OCI-LY1 (cell line): ENCODE measurements at regions not wholly inside any gene's neighbourhood (a gene's known extent, or its start where the extent isn't known, plus 50 kb on each side); places are given as distances from the start of the nearest gene placed in this dataset.

Experiments used
- H2AFZ ChIP-seq: fragments of 200-600 bp; sonication (generic), shearing (Covaris generic); 2 replicates; pipeline ENCODE4 v1.6.0; 2014; ENCODE audit warnings: antibody characterized with exemption, mild to moderate bottlenecking, low read length
- H3F3A ChIP-seq: fragments of 200-600 bp; sonication (generic), shearing (Covaris generic); 2 replicates; pipeline ENCODE4 v1.6.0; 2014; ENCODE audit warnings: mild to moderate bottlenecking, antibody characterized with exemption, low read length, moderate library complexity; ENCODE audit not compliant: insufficient read depth
- H3K27ac ChIP-seq: fragments of 200-600 bp; sonication (generic); 2 replicates; pipeline ENCODE4 v1.5.1; 2014; ENCODE audit warnings: low read length, mixed run types, mild to moderate bottlenecking, low read depth; ENCODE audit not compliant: poor library complexity, severe bottlenecking
- H3K27me3 ChIP-seq: fragments of 200-600 bp; sonication (generic); 2 replicates; pipeline ENCODE4 v1.6.0; 2014; ENCODE audit warnings: antibody characterized with exemption, mild to moderate bottlenecking, low read length, moderate library complexity; ENCODE audit not compliant: insufficient read depth
- H3K36me3 ChIP-seq: fragments of 200-600 bp; sonication (generic); 2 replicates; pipeline ENCODE4 v1.6.1; 2014; ENCODE audit warnings: mild to moderate bottlenecking, antibody characterized with exemption, low read length, moderate library complexity, mixed read lengths; ENCODE audit not compliant: insufficient read depth
- H3K4me1 ChIP-seq: fragments of 200-600 bp; sonication (generic); 2 replicates; pipeline ENCODE4 v1.5.1; 2014; ENCODE audit warnings: mild to moderate bottlenecking, low read length, moderate library complexity; ENCODE audit not compliant: insufficient read depth, severe bottlenecking
- H3K4me2 ChIP-seq: fragments of 200-600 bp; sonication (generic), shearing (Covaris generic); 2 replicates; pipeline ENCODE4 v1.6.1; 2014; ENCODE audit warnings: low read length
- H3K4me3 ChIP-seq: fragments of 200-600 bp; sonication (generic); 2 replicates; pipeline ENCODE4 v1.5.1; 2014; ENCODE audit warnings: low read length, low read depth, mild to moderate bottlenecking, mixed read lengths; ENCODE audit not compliant: poor library complexity, severe bottlenecking
- H3K79me2 ChIP-seq: fragments of 200-600 bp; shearing (Covaris generic); 2 replicates; pipeline ENCODE4 v1.6.1; 2016; ENCODE audit warnings: mixed run types, low read length, mixed read lengths; ENCODE audit not compliant: insufficient read depth
- H3K9ac ChIP-seq: fragments of 200-600 bp; sonication (generic), shearing (Covaris generic); 2 replicates; pipeline ENCODE4 v1.6.1; 2014; ENCODE audit warnings: mild to moderate bottlenecking, low read length, mixed read lengths
- H3K9me2 ChIP-seq: fragments of 200-600 bp; sonication (generic), shearing (Covaris generic); 2 replicates; pipeline ENCODE4 v1.6.1; 2014; ENCODE audit warnings: low read depth, mild to moderate bottlenecking, low read length, mixed read lengths
- H3K9me3 ChIP-seq: fragments of 200-600 bp; shearing (Covaris generic); 2 replicates; pipeline ENCODE4 v1.6.1; 2014; ENCODE audit warnings: low read length, mixed read lengths
- H4K20me1 ChIP-seq: fragments of 200-600 bp; sonication (generic), shearing (Covaris generic); 2 replicates; pipeline ENCODE4 v1.6.0; 2016; ENCODE audit warnings: mild to moderate bottlenecking, low read length; ENCODE audit not compliant: insufficient read depth
- CTCF ChIP-seq: fragments of 200-600 bp; sonication (generic), shearing (Covaris generic); IDR thresholded peaks from 2 replicates; pipeline ENCODE4 v1.5.1; 2017; ENCODE audit warnings: mild to moderate bottlenecking, antibody characterized with exemption, low read length, moderate library complexity, mixed read lengths
- EZH2 ChIP-seq: fragments of 200-600 bp; sonication (generic), shearing (Covaris generic); IDR thresholded peaks from 2 replicates; pipeline ENCODE4 v1.8.0; 2017; ENCODE audit warnings: borderline replicate concordance, mixed run types, mild to moderate bottlenecking, antibody characterized with exemption, low read length, moderate library complexity, mixed read lengths

GRCh38 chr4:18961266-18961665, 939.7 kb upstream of the LCORL start:
- H3K9me2 ChIP-seq: no peaks in the 10 kb centered on the region
- H4K20me1 ChIP-seq: no peaks in the 10 kb centered on the region
- no peak overlapping the region for H3K4me3 ChIP-seq
- TF ChIP-seq EZH2: no peak
- TF ChIP-seq CTCF: no peak
- H3K4me2 ChIP-seq: no peak overlapping the region
- H2AFZ ChIP-seq: no peak overlapping the region
- H3K27ac ChIP-seq: no peak overlapping the region
- H3F3A ChIP-seq: no peaks in the 10 kb centered on the region
- H3K79me2 ChIP-seq: no peaks in the 10 kb centered on the region
- no peaks in the 10 kb centered on the region for H3K36me3 ChIP-seq
- H3K4me1 ChIP-seq: no peaks in the 10 kb centered on the region
- H3K9me3 ChIP-seq: no peaks in the 10 kb centered on the region
- no peak overlapping the region for H3K9ac ChIP-seq
- no peaks in the 10 kb centered on the region for H3K27me3 ChIP-seq

- Histone ChIP-seq H3K4me3 (no peak overlapping the region), H3K9ac (no peak overlapping the region), H2AFZ (no peak overlapping the region), H3K4me2 (no peak overlapping the region), H3K9me2 (no peaks in the 10 kb centered on the region), H3K36me3 (no peaks in the 10 kb centered on the region), H3K9me3 (no peaks in the 10 kb centered on the region), H3K79me2 (no peaks in the 10 kb centered on the region), H3K27ac (no peak overlapping the region), H4K20me1 (no peaks in the 10 kb centered on the region), H3F3A (no peaks in the 10 kb centered on the region), H3K4me1 (no peaks in the 10 kb centered on the region), H3K27me3 (no peaks in the 10 kb centered on the region)
- TF ChIP-seq EZH2 (no peak), CTCF (no peak)
Measured at GRCh38 chr4:18957716-18958115, 936.2 kb upstream of the LCORL start.

GRCh38 chr4:18954538-18954937, 933.0 kb upstream of the LCORL start:
- Histone ChIP-seq H3K4me3 (no peak overlapping the region), H3K9me3 (no peaks in the 10 kb centered on the region), H2AFZ (no peak overlapping the region), H3K9me2 (no peaks in the 10 kb centered on the region), H4K20me1 (no peaks in the 10 kb centered on the region), H3K9ac (no peak overlapping the region), H3K27me3 (no peaks in the 10 kb centered on the region), H3K27ac (no peak overlapping the region), H3F3A (no peaks in the 10 kb centered on the region), H3K4me2 (no peak overlapping the region), H3K36me3 (no peaks in the 10 kb centered on the region), H3K4me1 (no peaks in the 10 kb centered on the region), H3K79me2 (no peaks in the 10 kb centered on the region)
- TF ChIP-seq CTCF: no peak
- no peak for TF ChIP-seq EZH2
